ENCODE measurements at regions not wholly inside any gene's neighbourhood (a gene's known extent, or its start where the extent isn't known, plus 50 kb on each side); places are given as distances from the start of the nearest gene placed in this dataset.
"Not testable (repeated sequence)": the region's sequence is repeated elsewhere in the genome, so short reads cannot be mapped to it uniquely, and the experiment has no call there.

DNA sequence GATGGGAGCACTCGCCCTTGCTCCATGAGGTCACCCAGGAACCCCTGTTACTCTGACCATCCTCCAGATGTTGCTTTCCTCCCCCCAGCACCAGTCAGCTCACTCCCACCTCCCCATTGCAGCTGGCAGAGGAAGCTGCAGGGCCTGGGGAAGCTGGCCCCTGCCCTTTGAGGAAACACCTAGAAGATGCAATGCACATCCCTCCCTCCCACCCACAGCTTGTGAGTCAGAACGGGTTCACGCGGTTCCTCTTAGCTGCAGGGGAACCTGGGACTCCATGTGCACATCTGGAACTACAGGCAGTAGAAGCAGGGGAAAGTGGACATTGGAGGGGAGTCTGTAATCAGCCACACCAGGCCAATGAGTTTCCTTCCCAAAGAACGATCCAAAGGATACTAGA, 96.9 kb downstream of the KATNIP start:
- DNase-seq (ENCODE audit: low read depth), result no peak
- TF ChIP-seq, protein P1, sequence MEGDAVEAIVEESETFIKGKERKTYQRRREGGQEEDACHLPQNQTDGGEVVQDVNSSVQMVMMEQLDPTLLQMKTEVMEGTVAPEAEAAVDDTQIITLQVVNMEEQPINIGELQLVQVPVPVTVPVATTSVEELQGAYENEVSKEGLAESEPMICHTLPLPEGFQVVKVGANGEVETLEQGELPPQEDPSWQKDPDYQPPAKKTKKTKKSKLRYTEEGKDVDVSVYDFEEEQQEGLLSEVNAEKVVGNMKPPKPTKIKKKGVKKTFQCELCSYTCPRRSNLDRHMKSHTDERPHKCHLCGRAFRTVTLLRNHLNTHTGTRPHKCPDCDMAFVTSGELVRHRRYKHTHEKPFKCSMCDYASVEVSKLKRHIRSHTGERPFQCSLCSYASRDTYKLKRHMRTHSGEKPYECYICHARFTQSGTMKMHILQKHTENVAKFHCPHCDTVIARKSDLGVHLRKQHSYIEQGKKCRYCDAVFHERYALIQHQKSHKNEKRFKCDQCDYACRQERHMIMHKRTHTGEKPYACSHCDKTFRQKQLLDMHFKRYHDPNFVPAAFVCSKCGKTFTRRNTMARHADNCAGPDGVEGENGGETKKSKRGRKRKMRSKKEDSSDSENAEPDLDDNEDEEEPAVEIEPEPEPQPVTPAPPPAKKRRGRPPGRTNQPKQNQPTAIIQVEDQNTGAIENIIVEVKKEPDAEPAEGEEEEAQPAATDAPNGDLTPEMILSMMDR (IDR thresholded peaks at IDR 0.05; ENCODE audit: low read depth, low read length, missing control alignments), result no peak
- H3K4me3 ChIP-seq (ENCODE audit: low read depth, low read length), result no peak overlapping the region

DNA sequence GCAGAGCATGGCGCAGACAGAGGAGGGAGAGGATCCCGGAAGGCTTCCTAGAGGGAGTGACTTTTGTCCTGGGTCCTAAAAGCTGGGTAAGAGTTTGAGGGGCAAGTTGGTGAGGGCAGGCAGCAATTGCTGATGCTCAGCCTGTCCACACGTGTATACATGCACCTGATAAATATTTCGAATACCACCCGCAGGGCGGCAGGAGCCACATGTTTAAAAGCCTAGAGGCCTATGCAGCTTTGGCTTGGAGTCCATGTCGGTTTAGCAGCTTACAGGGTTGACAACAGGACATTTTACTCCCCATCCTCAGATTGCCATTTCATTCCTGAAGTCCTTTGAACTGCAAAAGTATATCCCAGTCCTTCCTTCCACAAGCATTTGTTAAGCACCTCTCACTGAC, 99.1 kb downstream of the KATNIP start:
- no peak overlapping the region for H3K4me3 ChIP-seq (ENCODE audit: low read depth, low read length)
- no peak for DNase-seq (ENCODE audit: low read depth)
- TF ChIP-seq, protein P1 (IDR thresholded peaks at IDR 0.05; ENCODE audit: low read depth, low read length, missing control alignments), result no peak

DNA sequence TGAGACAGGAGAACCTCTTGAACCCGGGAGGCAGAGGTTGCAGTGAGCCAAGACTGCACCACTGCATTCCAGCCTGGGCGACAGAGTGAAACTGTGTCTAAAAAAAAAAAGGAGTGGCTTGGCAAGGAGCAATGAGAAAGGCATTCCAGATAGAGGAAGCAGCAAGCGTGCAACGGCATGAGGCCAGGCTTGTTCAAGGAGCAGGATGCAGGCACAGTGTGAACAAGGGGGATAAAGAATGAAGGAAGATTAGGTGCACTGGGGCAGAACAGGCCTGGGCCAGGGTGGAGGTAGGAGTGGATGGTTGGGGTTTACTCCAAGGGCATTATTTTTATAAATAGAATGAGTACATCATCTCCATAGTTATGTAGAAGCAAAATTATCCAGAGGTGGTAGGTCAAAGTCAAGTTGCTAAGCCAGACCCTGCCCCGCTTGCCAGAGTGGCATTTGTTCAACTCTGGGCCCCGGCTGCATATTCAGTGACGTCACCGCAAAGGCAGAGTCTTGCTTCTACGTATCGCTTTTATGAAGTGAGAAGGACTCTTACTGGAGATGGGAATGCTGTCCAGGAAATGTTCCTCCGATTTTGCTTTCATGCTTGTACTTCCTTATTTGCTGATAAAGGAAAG, 100.2 kb downstream of the KATNIP start:
- H3K4me3 ChIP-seq (ENCODE audit: low read depth, low read length), result no peak overlapping the region
- DNase-seq (ENCODE audit: low read depth), result no peak
- TF ChIP-seq, protein P1 (IDR thresholded peaks at IDR 0.05; ENCODE audit: low read depth, low read length, missing control alignments), result no peak

DNA sequence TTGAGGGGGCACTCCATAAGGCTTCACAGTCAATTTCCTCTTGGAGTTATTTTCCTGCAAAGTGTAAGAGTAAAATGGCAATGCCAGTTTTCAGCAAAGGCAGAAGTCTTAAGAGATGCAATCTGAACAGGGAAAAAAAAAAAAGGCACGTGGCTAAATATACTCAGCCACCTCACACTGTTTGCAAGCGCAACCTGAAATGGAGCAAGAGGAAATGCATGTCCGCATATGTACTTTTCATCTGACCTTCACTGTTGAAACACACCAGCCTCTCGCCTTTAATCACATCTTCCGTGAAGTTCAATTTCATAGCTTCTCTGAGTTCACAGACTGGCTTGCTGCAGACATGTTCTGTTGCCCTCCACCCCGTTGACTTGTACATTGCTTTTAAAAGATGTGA, 101.4 kb downstream of the KATNIP start:
- no peak overlapping the region for H3K4me3 ChIP-seq (ENCODE audit: low read depth, low read length)
- TF ChIP-seq, protein P1 (IDR thresholded peaks at IDR 0.05; ENCODE audit: low read depth, low read length, missing control alignments), result no peak
- no peak for DNase-seq (ENCODE audit: low read depth)

DNA sequence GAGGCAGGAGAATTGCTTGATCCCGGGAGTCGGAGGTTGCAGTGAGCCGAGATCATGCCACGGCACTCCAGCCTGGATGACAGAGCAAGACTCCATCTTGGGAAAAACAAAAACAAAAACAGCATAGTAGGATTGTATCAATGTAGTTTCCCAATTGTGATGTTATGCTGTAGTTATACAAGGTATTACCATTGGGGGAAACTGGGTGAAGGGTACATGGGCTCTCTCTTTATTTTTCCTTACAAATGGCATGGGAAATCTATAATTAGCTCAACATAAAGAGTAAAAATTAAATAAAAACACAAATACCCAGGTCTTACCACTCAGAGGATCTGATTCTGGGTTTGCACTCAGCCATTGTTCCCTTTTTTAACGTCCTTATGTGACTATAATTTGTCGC, 107.9 kb downstream of the KATNIP start:
- no peak overlapping the region for H3K4me3 ChIP-seq (ENCODE audit: low read depth, low read length)
- no peak for DNase-seq (ENCODE audit: low read depth)

DNA sequence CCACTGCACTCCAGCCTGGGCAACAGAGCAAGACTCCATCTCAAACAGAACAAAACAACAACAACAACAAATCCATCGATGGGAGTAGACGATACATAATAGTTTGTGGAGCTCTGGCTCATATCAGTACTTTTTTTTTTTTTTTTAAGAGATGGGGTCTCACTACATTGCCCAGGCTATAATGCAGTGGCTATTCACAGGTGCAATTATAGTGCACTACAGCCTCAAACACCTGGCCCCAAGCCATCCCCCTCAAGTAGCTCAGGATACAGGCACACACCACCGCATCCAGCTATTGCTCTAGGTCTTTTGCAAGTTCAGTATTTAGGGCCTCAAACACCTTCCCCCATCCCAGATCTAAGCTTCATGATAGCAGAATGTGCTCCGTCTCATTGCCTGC, 110.6 kb downstream of the KATNIP start:
- no peak overlapping the region for H3K4me3 ChIP-seq (ENCODE audit: low read depth, low read length)
- TF ChIP-seq, protein P1 (IDR thresholded peaks at IDR 0.05; ENCODE audit: low read depth, low read length, missing control alignments), result no peak
- no peak for DNase-seq (ENCODE audit: low read depth)

More for the DNA sequence above, 107.9 kb downstream of the KATNIP start:
- TF ChIP-seq, protein P1 (IDR thresholded peaks at IDR 0.05; ENCODE audit: low read depth, low read length, missing control alignments), result no peak

DNA sequence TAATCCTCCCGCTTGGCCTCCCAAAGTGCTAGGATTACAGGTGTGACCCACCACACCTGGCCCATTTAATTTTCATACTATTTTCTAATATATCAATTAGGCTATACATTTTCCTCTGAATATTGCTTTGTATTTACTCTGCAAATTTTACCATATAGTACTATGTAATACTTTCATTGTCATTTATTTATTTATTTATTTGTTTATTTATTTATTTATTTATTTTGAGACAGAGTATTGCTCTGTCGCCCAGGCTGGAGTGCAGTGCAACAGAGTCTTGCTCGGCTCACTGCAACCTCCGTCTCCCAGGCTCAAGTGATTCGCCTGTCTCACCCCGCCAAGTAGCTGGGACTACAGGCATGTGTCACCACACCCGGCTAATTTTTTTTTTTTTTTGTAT, 113.3 kb downstream of the KATNIP start:
- not testable (repeated sequence) for H3K4me3 ChIP-seq (ENCODE audit: low read depth, low read length); DNase-seq (ENCODE audit: low read depth)

Data from GM12864 (cell line).